ENCODE measurements at regions not wholly inside any gene's neighbourhood (a gene's known extent, or its start where the extent isn't known, plus 50 kb on each side); places are given as distances from the start of the nearest gene placed in this dataset.
A peak's percentile ranks its signal among the peaks of the same experiment; 100 is the strongest.

GRCh38 chr12:19577281-19577530 lies 137.9 kb downstream of the AEBP2 start:
- no peaks in the 10 kb centered on the region for H3K9me3 ChIP-seq
- no peaks in the 10 kb centered on the region for H3K36me3 ChIP-seq
- TF ChIP-seq CTCF (IDR thresholded peaks at IDR 0.05), result no peak
- peaks cover 0 to 67% (median 12%) of the 10 kb centered on the region in 4 donors for H3K4me1 ChIP-seq
- H3K27ac ChIP-seq, result no peak overlapping the region
- H3K27me3 ChIP-seq, result no peaks in the 10 kb centered on the region
- H3K4me3 ChIP-seq, result no peak overlapping the region
- intact Hi-C loops (cut with DNase I; ENCODE audit: low total_unique reads), result no loop called here
- no peak for DNase-seq

- Histone ChIP-seq H3K27ac (no peak overlapping the region), H3K36me3 (peaks cover 7 to 13% (median 10%) of the 10 kb centered on the region in 3 donors), H3K4me1 (peaks cover 0 to 2% (median 0%) of the 10 kb centered on the region in 4 donors), H3K4me3 (no peak overlapping the region), H3K9me3 (peaks cover 0 to 15% (median 10%) of the 10 kb centered on the region in 3 donors), H3K27me3 (no peaks in the 10 kb centered on the region)
- TF ChIP-seq CTCF (IDR thresholded peaks at IDR 0.05), result no peak
- intact Hi-C loops (cut with DNase I; ENCODE audit: low total_unique reads), result no loop called here
- no peak for DNase-seq
These were observed 145.4 kb downstream of the AEBP2 start for GRCh38 chr12:19584732-19585131.

GRCh38 chr12:19588951-19589350 lies 149.7 kb downstream of the AEBP2 start:
- H3K27me3 ChIP-seq, result no peaks in the 10 kb centered on the region
- no peaks in the 10 kb centered on the region for H3K9me3 ChIP-seq
- H3K4me3 ChIP-seq, result no peak overlapping the region
- no peak for TF ChIP-seq CTCF (IDR thresholded peaks at IDR 0.05)
- intact Hi-C loops (cut with DNase I; ENCODE audit: low total_unique reads), result no loop called here
- no peak overlapping the region for H3K27ac ChIP-seq
- no peaks in the 10 kb centered on the region for H3K4me1 ChIP-seq
- H3K36me3 ChIP-seq, result no peaks in the 10 kb centered on the region
- DNase-seq, result no peak

GRCh38 chr12:19591951-19592350 lies 152.7 kb downstream of the AEBP2 start:
- TF ChIP-seq CTCF (IDR thresholded peaks at IDR 0.05), result no peak
- Histone ChIP-seq H3K27me3 (no peaks in the 10 kb centered on the region), H3K4me1 (peaks cover 0 to 4% (median under 1%) of the 10 kb centered on the region in 4 donors), H3K4me3 (no peak overlapping the region), H3K36me3 (no peaks in the 10 kb centered on the region), H3K27ac (no peak overlapping the region), H3K9me3 (no peaks in the 10 kb centered on the region)
- no peak for DNase-seq
- intact Hi-C loops (cut with DNase I; ENCODE audit: low total_unique reads), result no loop called here

GRCh38 chr12:19596434-19597166 lies 157.3 kb downstream of the AEBP2 start:
- Histone ChIP-seq H3K4me1 (peaks cover 0 to 6% (median 2%) of the 10 kb centered on the region in 4 donors), H3K4me3 (no peak overlapping the region), H3K9me3 (no peaks in the 10 kb centered on the region), H3K27me3 (no peaks in the 10 kb centered on the region), H3K27ac (peak overlapping the region in 1 of 2 donors; percentile 35), H3K36me3 (no peaks in the 10 kb centered on the region)
- intact Hi-C loops (cut with DNase I; ENCODE audit: low total_unique reads), result no loop called here
- no peak for TF ChIP-seq CTCF (IDR thresholded peaks at IDR 0.05)
- DNase-seq, result no peak
